GM12891 (cell line): ENCODE measurements at regions not wholly inside any gene's neighbourhood (a gene's known extent, or its start where the extent isn't known, plus 50 kb on each side); places are given as distances from the start of the nearest gene placed in this dataset.
"Not testable (repeated sequence)": the region's sequence is repeated elsewhere in the genome, so short reads cannot be mapped to it uniquely, and the experiment has no call there.

Experiments
- DNase-seq: peaks from one replicate; pipeline ENCODE4 v3.0.0; 2011; ENCODE audit warnings: low spot score; ENCODE audit not compliant: insufficient read length
- FAIRE-seq: peaks from 2 replicates; lab custom pipeline; 2011; peaks lifted over from hg19 to GRCh38; lab: Jason Lieb, UNC
- PAX5 ChIP-seq: IDR thresholded peaks from 2 replicates; pipeline ENCODE4 v1.6.1; 2011; ENCODE audit warnings: low read length, moderate library complexity, mild to moderate bottlenecking; ENCODE audit not compliant: insufficient read depth, severe bottlenecking
- POLR2A ChIP-seq: IDR thresholded peaks from 2 replicates; pipeline ENCODE4 v1.6.1; 2011; ENCODE audit warnings: low read depth, low read length, control low read depth
- POLR2AphosphoS5 ChIP-seq: IDR thresholded peaks from 2 replicates; pipeline ENCODE4 v1.6.1; 2011; ENCODE audit warnings: low read depth, low read length, control low read depth
- POU2F2 ChIP-seq: IDR thresholded peaks from 2 replicates; pipeline ENCODE4 v1.6.1; 2011; ENCODE audit warnings: low read depth, mild to moderate bottlenecking, control low read depth, low read length, moderate library complexity
- SPI1 ChIP-seq: IDR thresholded peaks from 2 replicates; pipeline ENCODE4 v1.6.1; 2011; ENCODE audit warnings: low read depth, low read length, control low read depth
- TAF1 ChIP-seq: IDR thresholded peaks from 2 replicates; pipeline ENCODE4 v1.6.1; 2011; ENCODE audit warnings: low read depth, low read length, control low read depth

DNA sequence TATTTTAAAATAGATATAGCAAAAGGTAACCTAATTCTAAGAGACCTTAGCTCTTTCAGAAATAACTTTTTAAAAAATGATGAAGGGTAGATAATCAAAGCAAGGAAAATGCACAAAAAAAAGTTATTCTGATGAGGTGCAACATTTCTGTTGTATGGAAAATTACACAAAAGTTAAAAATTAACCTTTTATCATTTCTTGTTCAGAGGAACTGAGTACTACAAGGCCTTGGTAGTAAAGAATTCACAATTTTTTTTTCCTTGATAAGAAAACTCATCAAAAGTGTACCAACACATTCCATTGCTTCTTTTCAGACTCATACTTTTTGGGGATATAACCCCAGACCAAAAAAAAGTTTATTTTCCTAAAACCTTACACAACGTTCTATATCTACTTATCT is 213.0 kb downstream of the IL15 start:
- DNase-seq, result no peak
- FAIRE-seq, result no peak
- TF ChIP-seq POU2F2 (no peak), SPI1 (no peak)

DNA sequence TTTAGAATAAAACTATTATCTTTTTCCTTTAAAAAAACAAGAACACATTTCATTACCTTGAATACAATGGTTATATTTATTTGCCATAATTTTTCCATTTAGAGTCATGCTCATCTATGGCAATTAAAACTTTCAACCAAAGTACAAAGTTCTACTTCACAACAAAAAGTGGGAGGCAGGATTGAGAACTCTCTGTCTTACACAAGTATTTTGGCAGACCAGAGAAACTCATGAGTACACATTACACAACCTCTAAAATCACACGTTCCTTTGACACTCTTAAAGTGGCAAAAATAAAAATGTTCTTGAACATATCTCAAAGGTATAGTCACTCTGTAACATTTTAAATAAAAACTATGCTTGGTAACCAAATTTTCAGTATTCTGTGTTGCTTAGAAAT is 213.4 kb downstream of the IL15 start:
- TF ChIP-seq POU2F2 (no peak), POLR2AphosphoS5 (no peak), POLR2A (no peak), PAX5 (no peak), SPI1 (no peak), TAF1 (no peak)
- no peak for DNase-seq
- no peak for FAIRE-seq

DNA sequence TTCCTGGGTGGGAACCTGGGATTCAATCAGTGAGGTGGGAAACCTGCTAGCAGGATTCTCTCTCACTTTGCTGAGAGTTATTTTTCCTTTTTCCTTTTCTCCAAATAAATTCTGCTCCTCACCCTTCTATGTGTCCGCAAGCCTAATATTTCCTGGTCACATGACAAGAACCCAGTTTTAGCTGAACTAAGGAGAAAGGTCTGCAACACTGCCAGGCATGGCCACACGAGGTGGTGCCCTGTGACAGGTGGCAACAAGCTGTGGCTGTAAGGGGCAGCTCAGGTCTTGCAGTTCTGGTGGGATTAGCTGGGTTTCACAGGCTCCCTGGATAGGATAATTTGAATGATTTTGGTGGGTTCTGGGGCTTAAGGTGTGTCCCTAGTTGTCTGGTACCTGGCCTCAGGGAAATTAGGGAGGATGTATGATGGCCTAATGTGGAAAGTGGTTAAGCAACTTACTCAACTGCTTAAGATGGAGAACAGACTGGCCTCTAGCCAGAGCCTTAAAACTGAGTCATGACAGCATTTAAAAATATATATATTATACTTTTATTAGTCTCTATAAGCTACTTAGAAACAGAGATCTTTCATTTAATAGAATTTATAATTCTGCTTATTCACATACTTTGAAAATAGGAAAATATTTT is 215.0 kb downstream of the IL15 start:
- no peak for DNase-seq

DNA sequence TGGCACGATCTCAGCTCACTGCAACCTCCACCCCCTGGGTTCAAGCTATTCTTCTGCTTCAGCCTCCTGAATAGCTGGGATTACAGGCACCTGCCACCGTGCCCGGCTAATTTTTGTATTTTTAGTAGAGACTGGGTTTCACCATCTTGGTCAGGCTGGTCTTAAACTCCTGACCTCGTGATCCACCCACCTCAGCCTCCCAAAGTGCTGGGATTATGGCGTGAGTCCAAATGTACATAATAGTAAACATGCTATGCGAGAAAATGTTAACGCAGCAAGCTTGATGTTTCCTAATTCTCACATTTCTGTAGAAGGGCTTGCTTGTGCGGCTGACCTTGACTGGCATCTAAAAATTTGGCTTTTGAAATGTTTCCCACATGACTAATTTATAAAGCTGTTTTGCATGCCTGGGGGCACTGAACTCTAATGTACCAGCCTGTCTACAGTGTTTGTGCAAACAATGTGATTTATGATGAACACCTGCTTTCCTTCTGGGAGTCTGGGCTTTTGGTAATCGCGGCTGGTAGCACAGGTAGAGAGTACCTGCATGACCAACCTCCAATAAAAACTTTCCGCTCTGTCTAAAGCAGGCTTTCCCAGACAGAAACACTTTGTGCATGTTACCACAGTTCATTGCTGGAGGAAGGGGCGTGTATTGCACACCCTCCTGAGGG is 216.8 kb downstream of the IL15 start:
- DNase-seq (no peak), FAIRE-seq (no peak)
- no peak for TF ChIP-seq PAX5
- no peak for TF ChIP-seq POU2F2
- TF ChIP-seq POLR2A, result no peak
- TF ChIP-seq SPI1, result no peak
- no peak for TF ChIP-seq TAF1
- no peak for TF ChIP-seq POLR2AphosphoS5

More for the DNA sequence above, 215.0 kb downstream of the IL15 start:
- FAIRE-seq, result no peak
- TF ChIP-seq PAX5, result no peak
- TF ChIP-seq POLR2AphosphoS5, result no peak
- no peak for TF ChIP-seq POLR2A
- no peak for TF ChIP-seq TAF1
- no peak for TF ChIP-seq POU2F2
- no peak for TF ChIP-seq SPI1

DNA sequence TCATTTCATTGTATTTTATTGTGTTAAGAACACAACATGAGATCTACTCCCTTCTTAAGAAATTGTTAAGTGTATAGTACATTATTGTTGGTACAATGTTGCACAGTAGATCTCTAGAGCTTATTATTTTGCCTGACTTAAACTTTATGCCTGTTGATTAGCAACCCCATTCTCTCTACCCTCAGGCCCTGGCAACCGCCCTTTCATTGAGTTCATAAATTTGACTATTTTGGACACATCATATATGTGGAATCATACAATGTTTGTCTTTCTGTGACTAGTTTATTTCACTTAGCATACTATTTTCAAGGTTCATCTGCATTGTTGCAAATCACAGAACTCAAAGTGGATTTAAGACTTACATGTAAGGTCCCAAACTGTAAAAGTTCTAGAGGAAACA is 222.1 kb downstream of the IL15 start:
- no peak for FAIRE-seq
- DNase-seq, result no peak
- TF ChIP-seq SPI1, result no peak
- no peak for TF ChIP-seq POLR2AphosphoS5
- no peak for TF ChIP-seq POLR2A

DNA sequence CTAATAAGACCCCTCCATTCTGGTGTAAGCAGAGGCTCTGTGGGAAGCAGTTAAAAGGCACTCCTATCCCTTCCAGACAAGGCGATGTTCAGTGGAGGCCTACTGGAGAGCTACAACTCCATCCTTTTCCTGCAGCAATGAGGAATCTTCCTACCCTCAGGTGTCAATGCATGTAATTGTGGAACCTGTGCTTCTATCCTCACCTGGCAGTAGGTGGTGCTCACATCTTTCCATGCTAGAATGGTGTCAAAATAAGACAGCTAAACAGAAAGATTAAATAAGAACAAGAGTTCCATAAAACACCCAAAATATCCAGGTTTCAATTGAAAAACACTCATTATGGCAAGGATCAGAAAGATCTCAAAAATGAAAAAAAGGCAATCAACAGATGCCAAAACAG is 224.6 kb downstream of the IL15 start:
- no peak for TF ChIP-seq PAX5
- no peak for TF ChIP-seq POLR2A
- FAIRE-seq (no peak), DNase-seq (no peak)

DNA sequence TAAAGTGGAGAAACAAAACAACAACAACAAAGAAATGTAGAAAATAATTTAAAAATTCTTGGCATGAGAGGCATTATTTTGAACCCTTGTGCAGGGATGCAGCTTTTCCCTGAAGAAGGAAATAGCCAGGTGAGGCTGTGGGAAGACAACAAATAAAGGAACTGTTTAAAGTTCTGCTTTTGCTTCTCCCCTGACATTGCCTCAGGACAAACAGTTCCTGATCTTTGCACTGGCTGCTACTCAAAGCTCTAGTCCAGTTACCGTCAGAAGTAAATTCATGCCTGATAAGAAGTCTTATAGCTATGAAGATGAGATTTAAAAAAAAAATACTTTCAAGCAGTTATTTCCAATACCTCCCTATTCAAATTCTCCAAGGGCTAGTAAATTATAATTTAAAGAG is 233.8 kb downstream of the IL15 start:
- DNase-seq (no peak), FAIRE-seq (no peak)
- no peak for TF ChIP-seq POU2F2
- no peak for TF ChIP-seq SPI1

DNA sequence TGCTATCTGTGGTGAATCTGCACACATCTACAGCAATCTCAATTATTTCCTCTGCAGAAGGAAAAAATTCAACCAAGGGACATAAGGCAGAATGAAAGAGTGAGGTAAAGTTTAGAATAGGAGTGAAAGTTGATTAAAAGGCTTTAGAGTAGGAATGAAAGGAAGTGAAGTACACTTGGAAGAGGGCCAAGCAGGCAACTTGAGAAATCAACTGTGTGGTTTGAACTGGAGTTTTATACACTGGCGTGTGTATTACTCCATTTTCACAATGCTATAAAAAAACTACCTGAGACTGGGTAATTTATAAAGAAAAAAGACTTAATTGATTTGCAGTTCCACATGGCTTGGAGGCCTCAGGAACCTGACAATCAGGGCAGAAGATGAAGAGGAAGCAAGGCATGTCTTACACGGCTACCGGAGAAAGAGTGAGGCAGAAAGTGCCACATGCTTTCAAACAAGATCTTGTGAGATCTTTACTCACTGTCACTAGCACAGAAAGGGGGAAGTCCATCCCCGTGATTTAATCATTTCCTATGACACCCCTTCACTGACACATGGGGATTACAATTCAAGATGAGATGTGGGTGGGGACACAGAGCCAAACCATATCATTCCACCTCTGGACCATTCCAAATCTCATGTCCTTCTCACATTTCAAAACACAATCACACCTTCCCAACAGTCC is 234.8 kb downstream of the IL15 start:
- no peak for DNase-seq
- TF ChIP-seq POLR2AphosphoS5 (no peak), POU2F2 (no peak), TAF1 (no peak), PAX5 (no peak), POLR2A (no peak), SPI1 (no peak)
- FAIRE-seq, result no peak

DNA sequence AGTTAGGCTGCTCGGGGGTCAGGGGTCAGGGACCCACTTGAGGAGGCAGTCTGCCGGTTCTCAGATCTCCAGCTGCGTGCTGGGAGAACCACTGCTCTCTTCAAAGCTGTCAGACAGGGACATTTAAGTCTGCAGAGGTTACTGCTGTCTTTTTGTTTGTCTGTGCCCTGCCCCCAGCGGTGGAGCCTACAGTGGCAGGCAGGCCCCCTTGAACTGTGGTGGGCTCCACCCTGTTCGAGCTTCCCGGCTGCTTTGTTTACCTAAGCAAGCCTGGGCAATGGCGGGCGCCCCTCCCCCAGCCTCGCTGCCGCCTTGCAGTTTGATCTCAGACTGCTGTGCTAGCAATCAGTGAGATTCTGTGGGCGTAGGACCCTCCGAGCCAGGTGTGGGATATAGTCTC is 246.3 kb downstream of the IL15 start:
- FAIRE-seq, DNase-seq: not testable (repeated sequence)

DNA sequence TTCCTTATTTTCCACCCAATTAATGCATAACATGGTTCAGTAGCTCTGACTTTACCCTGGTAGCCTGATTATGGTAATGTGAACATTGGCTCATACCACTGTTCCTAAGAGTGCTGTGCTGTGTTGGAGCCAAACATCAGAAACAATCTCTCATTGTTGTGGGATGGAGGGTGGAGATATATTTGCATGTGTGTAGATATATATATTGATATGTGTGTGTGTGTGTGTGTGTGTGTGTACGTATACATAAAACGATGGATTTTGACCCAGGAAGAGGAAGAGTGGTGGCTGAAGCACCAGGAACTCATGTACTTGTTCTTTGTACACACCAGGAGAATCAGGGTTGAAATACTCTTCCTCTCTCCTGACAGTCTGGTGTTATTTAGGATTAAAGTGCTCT is 247.7 kb downstream of the IL15 start:
- FAIRE-seq, result no peak
- no peak for DNase-seq
- TF ChIP-seq POLR2A, result no peak
- no peak for TF ChIP-seq PAX5
- TF ChIP-seq POU2F2, result no peak
- no peak for TF ChIP-seq SPI1
- TF ChIP-seq POLR2AphosphoS5, result no peak
- TF ChIP-seq TAF1, result no peak

DNA sequence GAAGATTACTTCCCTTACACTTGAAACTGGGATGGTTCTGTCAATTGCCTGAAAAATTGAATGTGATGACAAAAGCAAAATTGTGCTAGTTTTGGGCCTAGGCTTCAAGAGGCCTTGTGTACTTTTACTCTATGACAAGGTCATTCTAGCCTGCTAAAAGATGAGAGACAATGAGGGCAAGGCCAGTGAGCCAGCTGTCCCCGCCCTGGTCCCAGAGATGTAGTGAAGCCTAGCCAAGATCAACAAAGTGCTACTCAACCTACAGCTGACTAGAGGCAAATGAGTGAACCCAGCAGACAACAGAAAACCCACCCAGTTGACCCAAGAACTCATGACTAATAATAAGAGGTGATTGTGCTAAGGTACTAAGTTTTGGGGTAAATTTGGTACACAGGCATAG is 248.7 kb downstream of the IL15 start:
- TF ChIP-seq SPI1 (no peak), POU2F2 (no peak), TAF1 (no peak), POLR2A (no peak), POLR2AphosphoS5 (no peak), PAX5 (no peak)
- no peak for FAIRE-seq
- no peak for DNase-seq
